ENCODE measurements at regions not wholly inside any gene's neighbourhood (a gene's known extent, or its start where the extent isn't known, plus 50 kb on each side); places are given as distances from the start of the nearest gene placed in this dataset.
"Not testable (repeated sequence)": the region's sequence is repeated elsewhere in the genome, so short reads cannot be mapped to it uniquely, and the experiment has no call there.

DNA sequence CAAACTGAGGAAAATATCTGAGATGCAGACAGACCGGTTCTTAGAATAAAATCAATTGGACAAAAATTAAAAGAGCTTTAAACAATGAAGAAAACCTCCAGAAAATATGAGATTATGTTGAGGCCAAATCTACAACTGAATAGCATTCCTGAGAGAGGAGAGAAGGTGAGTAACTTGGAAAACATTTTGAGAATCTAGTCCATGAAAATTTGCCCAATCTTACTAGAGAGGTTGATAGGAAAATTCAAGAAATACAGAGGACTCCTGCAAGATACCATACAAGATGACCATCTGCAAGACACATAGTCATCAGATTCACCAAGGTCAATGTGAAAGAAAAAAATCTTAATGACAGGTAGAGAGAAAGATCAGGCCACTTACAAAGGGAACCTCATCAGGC, 437.7 kb upstream of the ADGRB3 start:
- H3K9me3 ChIP-seq (ENCODE audit: low read length) = peaks cover 5% of the 10 kb centered on the region
- no peak overlapping the region for H2AFZ ChIP-seq (ENCODE audit: low read depth, low read length)
- no peaks in the 10 kb centered on the region for H3K36me3 ChIP-seq (ENCODE audit: insufficient read depth, low read length)
- no peak overlapping the region for H3K4me3 ChIP-seq (ENCODE audit: low read length)
- H3K27me3 ChIP-seq (ENCODE audit: insufficient read depth, low read length) = no peaks in the 10 kb centered on the region
- no peaks in the 10 kb centered on the region for H3K4me1 ChIP-seq (ENCODE audit: insufficient read depth, low read length)

DNA sequence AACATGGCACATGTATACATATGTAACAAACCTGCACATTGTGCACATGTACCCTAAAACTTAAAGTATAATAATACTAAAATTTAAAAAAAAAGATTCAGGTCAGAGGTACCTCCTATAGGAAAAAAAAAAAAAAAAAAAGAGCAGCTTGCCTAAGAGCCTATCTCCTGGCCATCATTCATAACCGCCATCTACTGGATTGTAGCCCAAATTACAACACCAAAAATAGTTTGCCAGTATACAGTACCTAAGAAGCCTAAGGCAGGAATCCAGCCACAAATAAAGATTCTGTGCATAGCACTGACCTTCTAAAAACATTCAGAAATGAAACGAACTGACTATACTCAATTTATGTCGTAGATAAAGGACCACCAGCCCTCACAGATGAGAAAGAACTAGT, 438.4 kb upstream of the ADGRB3 start:
- H3K27me3 ChIP-seq (ENCODE audit: insufficient read depth, low read length) = no peaks in the 10 kb centered on the region
- peaks cover 5% of the 10 kb centered on the region for H3K9me3 ChIP-seq (ENCODE audit: low read length)
- H3K4me1 ChIP-seq (ENCODE audit: insufficient read depth, low read length) = no peaks in the 10 kb centered on the region
- H3K36me3 ChIP-seq (ENCODE audit: insufficient read depth, low read length) = no peaks in the 10 kb centered on the region
- H3K4me3 ChIP-seq (ENCODE audit: low read length) = no peak overlapping the region
- no peak overlapping the region for H2AFZ ChIP-seq (ENCODE audit: low read depth, low read length)

DNA sequence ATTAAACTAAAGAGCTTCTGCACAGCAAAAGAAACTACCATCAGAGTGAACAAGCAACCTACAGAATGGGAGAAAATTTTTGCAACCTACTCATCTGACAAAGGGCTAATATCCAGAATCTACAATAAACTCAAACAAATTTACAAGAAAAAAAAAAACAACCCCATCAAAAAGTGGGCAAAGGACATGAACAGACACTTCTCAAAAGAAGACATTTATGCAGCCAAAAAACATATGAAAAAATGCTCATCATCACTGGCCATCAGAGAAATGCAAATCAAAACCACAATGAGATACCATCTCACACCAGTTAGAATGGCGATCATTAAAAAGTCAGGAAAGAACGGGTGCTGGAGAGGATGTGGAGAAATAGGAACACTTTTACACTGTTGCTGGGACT, 439.3 kb upstream of the ADGRB3 start:
- H3K36me3 ChIP-seq (ENCODE audit: insufficient read depth, low read length); H3K4me3 ChIP-seq (ENCODE audit: low read length); H3K27me3 ChIP-seq (ENCODE audit: insufficient read depth, low read length); H3K9me3 ChIP-seq (ENCODE audit: low read length); H2AFZ ChIP-seq (ENCODE audit: low read depth, low read length); H3K4me1 ChIP-seq (ENCODE audit: insufficient read depth, low read length): not testable (repeated sequence)

DNA sequence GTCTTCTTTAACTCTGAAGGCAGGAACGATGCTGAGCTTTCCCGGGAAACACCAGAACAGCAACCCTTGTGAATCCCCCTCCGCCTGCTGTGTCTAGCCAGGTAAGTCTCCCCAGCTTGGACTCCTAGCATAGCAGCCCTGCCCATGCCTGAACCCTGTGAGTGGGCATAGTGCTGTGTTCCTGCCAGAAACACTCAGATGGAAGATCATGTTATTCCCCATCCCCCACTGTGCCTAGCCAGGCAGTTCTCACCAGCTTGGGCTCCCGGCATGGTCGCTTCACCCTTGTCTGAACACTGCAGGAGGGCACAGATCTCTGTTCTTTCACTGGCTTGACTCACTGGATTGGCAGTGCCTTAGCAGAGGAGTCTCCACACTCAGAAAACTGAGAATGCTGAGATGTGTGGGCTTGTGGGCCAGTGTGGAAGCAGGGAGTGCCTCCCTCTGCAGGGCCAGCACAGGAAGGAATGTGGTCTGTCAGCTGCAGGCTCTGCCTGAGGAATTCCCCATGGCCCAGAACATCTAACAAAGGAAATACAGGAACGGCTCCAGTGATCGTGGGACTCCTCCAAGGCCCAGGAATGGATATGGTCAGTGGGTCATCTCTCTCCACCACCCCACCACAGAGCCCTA, 440.1 kb upstream of the ADGRB3 start:
- H3K27me3 ChIP-seq (ENCODE audit: insufficient read depth, low read length) = no peaks in the 10 kb centered on the region
- no peaks in the 10 kb centered on the region for H3K36me3 ChIP-seq (ENCODE audit: insufficient read depth, low read length)
- H3K4me1 ChIP-seq (ENCODE audit: insufficient read depth, low read length) = no peaks in the 10 kb centered on the region
- peaks cover 5% of the 10 kb centered on the region for H3K9me3 ChIP-seq (ENCODE audit: low read length)
- no peak overlapping the region for H3K4me3 ChIP-seq (ENCODE audit: low read length)
- no peak overlapping the region for H2AFZ ChIP-seq (ENCODE audit: low read depth, low read length)

DNA sequence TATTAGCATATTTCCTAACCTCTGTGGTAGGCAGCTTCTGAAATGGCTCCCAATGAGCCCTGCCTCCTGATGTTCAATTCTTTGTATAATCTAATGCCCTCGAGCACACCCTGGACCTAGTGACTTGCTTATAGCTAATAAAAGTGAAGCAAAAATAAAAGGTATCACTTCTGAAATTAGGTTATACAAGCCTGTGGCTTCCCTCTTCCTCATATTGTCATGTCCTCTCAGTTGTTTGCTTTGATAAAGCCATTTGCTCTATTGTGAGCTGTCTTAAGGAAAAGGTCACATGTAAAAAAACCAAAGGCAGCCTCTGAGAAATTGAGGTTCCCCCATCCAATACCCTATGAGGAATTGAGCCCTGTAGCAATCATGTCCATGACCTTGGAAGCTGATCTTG, 442.1 kb upstream of the ADGRB3 start:
- H3K9me3 ChIP-seq (ENCODE audit: low read length) = peaks cover 5% of the 10 kb centered on the region
- no peaks in the 10 kb centered on the region for H3K36me3 ChIP-seq (ENCODE audit: insufficient read depth, low read length)
- no peaks in the 10 kb centered on the region for H3K4me1 ChIP-seq (ENCODE audit: insufficient read depth, low read length)
- no peak overlapping the region for H3K4me3 ChIP-seq (ENCODE audit: low read length)
- no peaks in the 10 kb centered on the region for H3K27me3 ChIP-seq (ENCODE audit: insufficient read depth, low read length)
- H2AFZ ChIP-seq (ENCODE audit: low read depth, low read length) = no peak overlapping the region

DNA sequence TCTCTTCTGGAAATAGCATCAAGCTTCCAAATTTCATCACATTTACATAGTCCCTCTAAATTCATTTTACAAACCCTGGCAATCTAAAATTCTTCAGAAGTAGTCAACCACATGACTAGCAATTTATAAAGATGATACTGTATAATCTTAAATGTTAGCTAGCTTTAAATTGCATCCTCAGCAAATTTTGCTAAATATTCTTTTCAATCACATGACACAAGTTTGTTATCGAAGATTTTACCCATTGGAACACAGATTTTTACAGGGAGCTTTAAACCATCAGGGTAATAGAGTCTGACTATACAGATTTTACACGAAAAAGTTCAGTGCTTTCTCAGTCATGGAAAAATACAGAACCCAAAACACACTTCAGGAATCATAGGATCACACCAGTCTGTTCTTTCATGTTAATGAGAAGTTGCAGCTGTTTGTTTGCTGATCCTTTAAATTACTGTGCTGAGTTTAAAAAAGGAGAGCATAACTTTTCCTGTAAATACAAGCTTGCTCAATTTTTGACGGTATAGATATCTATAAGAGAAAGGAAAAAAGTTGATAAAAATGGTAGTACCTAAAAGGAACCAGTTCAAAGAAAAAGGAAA, 445.8 kb upstream of the ADGRB3 start:
- H3K36me3 ChIP-seq (ENCODE audit: insufficient read depth, low read length) = no peaks in the 10 kb centered on the region
- no peak overlapping the region for H2AFZ ChIP-seq (ENCODE audit: low read depth, low read length)
- no peaks in the 10 kb centered on the region for H3K27me3 ChIP-seq (ENCODE audit: insufficient read depth, low read length)

DNA sequence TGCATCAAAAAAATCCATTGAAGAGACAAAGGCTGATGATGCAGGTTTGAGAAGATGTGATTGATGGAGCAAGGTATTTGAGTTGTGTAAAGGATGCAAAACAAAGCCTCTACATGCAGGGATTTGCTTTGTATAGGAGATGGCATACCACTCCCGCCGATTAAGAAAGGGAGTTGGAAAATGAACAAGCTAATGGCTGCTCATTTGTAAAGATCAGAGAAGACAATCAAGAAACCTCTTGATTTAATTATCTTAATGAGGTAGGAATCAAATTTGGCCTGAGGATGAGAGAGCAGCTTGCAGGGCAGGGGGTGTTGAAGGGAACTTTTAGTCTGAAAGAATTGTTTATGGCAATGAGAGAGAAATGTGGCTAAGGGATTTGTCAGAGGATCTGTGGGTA, 448.2 kb upstream of the ADGRB3 start:
- Histone ChIP-seq H3K9me3 (ENCODE audit: low read length) (no peaks in the 10 kb centered on the region), H2AFZ (ENCODE audit: low read depth, low read length) (no peak overlapping the region), H3K27me3 (ENCODE audit: insufficient read depth, low read length) (no peaks in the 10 kb centered on the region), H3K36me3 (ENCODE audit: insufficient read depth, low read length) (no peaks in the 10 kb centered on the region), H3K4me1 (ENCODE audit: insufficient read depth, low read length) (peaks cover 12% of the 10 kb centered on the region), H3K4me3 (ENCODE audit: low read length) (no peak overlapping the region)

More for the DNA sequence above, 445.8 kb upstream of the ADGRB3 start:
- Histone ChIP-seq H3K4me3 (ENCODE audit: low read length) (no peak overlapping the region), H3K4me1 (ENCODE audit: insufficient read depth, low read length) (no peaks in the 10 kb centered on the region), H3K9me3 (ENCODE audit: low read length) (no peaks in the 10 kb centered on the region)

DNA sequence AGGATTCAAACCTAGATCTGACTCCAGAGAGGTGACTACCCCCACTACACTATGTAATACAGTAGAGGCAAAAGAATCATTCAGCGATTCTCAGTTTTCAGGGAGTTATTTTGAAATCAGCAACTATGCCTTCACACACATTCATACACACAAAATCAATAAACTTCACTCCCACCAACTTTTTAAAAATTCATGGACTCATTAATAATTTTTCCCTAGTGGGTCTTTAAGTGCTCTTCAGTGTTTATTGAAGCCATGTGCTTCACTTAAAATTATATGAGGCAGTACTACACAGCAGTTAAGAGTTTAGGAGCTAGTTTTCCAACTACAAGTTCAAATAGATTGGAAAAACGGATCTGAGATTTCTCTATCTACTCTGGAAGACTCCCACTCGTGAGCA, 452.7 kb upstream of the ADGRB3 start:
- Histone ChIP-seq H3K9me3 (ENCODE audit: low read length) (no peaks in the 10 kb centered on the region), H3K4me3 (ENCODE audit: low read length) (no peak overlapping the region), H3K36me3 (ENCODE audit: insufficient read depth, low read length) (no peaks in the 10 kb centered on the region), H3K27me3 (ENCODE audit: insufficient read depth, low read length) (no peaks in the 10 kb centered on the region), H3K4me1 (ENCODE audit: insufficient read depth, low read length) (peaks cover 12% of the 10 kb centered on the region), H2AFZ (ENCODE audit: low read depth, low read length) (no peak overlapping the region)

DNA sequence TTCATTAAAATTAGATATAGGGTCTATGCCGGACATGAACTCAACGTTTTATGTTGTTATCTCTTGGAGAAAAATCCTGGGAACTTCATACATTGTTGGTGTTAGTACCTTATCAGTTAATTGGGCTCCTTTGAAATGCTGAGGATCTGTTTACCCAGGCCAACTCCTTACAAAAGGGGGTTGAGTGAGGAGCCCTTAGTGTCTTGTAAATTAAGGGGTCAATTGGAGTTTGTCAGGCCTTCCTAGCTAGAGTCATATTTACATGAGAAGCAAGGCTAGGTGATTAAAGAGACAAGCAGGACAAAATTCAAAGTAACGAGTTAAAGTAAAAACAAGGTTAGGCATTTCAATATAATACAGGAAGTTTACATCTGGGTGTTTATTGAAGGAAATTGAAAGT, 454.1 kb upstream of the ADGRB3 start:
- not testable (repeated sequence) for H3K9me3 ChIP-seq (ENCODE audit: low read length); H3K27me3 ChIP-seq (ENCODE audit: insufficient read depth, low read length); H3K4me3 ChIP-seq (ENCODE audit: low read length); H2AFZ ChIP-seq (ENCODE audit: low read depth, low read length); H3K36me3 ChIP-seq (ENCODE audit: insufficient read depth, low read length)
- H3K4me1 ChIP-seq (ENCODE audit: insufficient read depth, low read length) = peaks cover 12% of the 10 kb centered on the region

DNA sequence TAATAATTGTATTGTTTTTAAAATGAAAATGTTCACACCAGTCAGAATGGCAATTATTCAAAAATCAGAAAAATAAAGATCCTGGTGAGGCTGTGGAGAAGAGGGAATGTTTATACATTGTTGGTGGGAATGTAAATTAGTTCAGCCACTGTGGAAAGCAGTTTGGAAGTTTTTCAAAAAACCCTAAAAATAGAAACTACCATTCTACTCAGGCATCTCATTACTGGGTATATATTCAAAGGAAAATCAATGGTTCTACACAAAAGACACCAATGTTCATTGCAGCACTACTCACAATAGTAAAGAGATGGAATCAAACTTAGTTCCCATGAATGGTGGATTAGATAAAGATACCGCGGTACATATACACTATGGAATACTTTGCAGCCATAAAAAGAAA, 461.5 kb upstream of the ADGRB3 start:
- Histone ChIP-seq H3K9me3 (ENCODE audit: low read length) (no peaks in the 10 kb centered on the region), H3K4me3 (ENCODE audit: low read length) (no peak overlapping the region), H3K4me1 (ENCODE audit: insufficient read depth, low read length) (peaks cover 8% of the 10 kb centered on the region), H3K36me3 (ENCODE audit: insufficient read depth, low read length) (no peaks in the 10 kb centered on the region), H2AFZ (ENCODE audit: low read depth, low read length) (peak overlapping the region; percentile 41), H3K27me3 (ENCODE audit: insufficient read depth, low read length) (no peaks in the 10 kb centered on the region)

DNA sequence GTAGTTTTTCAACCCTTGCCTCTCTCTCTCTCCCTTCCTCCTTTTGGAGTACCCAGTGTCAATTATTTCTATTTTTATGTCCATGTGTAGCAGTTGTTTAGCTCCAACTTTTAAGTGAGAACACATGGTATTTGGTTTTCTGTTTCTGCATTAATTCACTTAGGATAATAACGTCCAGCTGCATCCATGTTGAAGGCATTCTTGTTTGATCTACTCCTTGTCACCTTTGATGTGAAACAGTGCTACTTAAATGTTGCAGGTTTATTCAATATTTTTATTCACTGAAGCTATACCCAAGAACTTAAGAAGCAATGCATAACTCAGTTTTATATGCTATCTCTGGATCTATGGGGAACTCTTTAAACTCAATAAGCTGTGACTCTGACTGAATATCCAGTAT, 465.2 kb upstream of the ADGRB3 start:
- H2AFZ ChIP-seq (ENCODE audit: low read depth, low read length) = no peak overlapping the region
- H3K9me3 ChIP-seq (ENCODE audit: low read length) = no peaks in the 10 kb centered on the region
- H3K4me1 ChIP-seq (ENCODE audit: insufficient read depth, low read length) = peaks cover 8% of the 10 kb centered on the region
- H3K27me3 ChIP-seq (ENCODE audit: insufficient read depth, low read length) = no peaks in the 10 kb centered on the region
- H3K36me3 ChIP-seq (ENCODE audit: insufficient read depth, low read length) = no peaks in the 10 kb centered on the region
- H3K4me3 ChIP-seq (ENCODE audit: low read length) = no peak overlapping the region

DNA sequence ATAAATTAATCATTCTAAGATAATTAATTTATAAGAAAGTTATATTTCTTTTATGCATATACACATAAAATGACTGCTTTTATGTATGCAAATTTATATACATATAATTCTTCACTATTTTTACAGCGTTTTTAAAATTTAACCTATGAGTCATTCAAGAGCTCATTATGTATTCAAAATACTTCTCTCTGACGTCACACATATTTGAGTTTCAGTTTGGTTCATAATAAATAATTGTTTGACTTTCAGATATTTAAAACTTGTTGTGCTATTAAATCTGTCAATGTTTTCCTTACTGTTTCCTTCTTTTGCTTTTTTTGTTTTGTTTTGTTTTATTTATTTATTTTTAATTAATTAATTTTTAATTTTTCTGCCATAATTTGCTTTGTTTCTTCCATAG, 467.5 kb upstream of the ADGRB3 start:
- no peak overlapping the region for H2AFZ ChIP-seq (ENCODE audit: low read depth, low read length)
- no peaks in the 10 kb centered on the region for H3K27me3 ChIP-seq (ENCODE audit: insufficient read depth, low read length)
- no peak overlapping the region for H3K4me3 ChIP-seq (ENCODE audit: low read length)
- no peaks in the 10 kb centered on the region for H3K36me3 ChIP-seq (ENCODE audit: insufficient read depth, low read length)
- no peaks in the 10 kb centered on the region for H3K9me3 ChIP-seq (ENCODE audit: low read length)
- no peaks in the 10 kb centered on the region for H3K4me1 ChIP-seq (ENCODE audit: insufficient read depth, low read length)

DNA sequence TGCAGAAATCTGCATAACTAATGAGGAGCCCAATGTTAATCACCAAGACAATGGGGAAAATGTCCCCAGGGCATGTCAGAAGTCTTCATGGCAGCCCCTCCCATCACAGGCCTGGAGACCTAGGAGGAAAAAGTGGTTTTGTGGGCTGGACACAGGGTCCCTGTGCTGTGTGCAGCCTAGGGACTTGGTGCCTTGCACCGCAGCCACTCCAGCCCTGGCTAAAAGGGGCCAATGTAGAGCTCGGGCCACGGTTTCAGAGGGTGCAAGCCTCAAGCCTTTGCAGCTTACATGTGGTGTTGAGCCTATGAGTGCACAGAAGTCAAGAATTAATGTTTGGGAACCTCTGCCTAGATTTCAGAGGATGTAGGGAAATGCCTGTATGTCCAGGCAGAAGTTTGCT, 474.3 kb upstream of the ADGRB3 start:
- H3K9me3 ChIP-seq (ENCODE audit: low read length); H3K27me3 ChIP-seq (ENCODE audit: insufficient read depth, low read length); H3K4me3 ChIP-seq (ENCODE audit: low read length); H3K36me3 ChIP-seq (ENCODE audit: insufficient read depth, low read length); H2AFZ ChIP-seq (ENCODE audit: low read depth, low read length); H3K4me1 ChIP-seq (ENCODE audit: insufficient read depth, low read length): not testable (repeated sequence)

DNA sequence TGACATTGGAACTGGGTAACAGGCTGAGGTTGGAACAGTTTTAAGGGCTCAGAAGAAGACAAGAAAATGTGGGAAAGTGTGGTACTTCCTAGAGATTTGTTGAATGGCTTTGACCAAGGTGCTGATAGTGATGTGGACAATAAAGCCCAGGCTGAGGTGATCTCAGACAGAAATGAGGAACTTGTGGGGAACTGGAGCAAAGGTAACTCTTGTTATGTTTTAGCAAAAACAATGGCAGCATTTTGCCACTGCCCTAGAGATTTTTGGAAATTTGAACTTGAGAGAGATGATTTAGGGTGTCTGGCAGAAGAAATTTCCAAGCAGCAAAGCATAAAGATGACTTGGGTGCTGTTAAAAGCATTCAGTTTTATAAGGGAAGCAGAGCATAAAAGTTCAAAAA, 474.7 kb upstream of the ADGRB3 start:
- Histone ChIP-seq H3K9me3 (ENCODE audit: low read length) (no peaks in the 10 kb centered on the region), H2AFZ (ENCODE audit: low read depth, low read length) (no peak overlapping the region), H3K27me3 (ENCODE audit: insufficient read depth, low read length) (no peaks in the 10 kb centered on the region), H3K4me3 (ENCODE audit: low read length) (no peak overlapping the region), H3K36me3 (ENCODE audit: insufficient read depth, low read length) (no peaks in the 10 kb centered on the region), H3K4me1 (ENCODE audit: insufficient read depth, low read length) (no peaks in the 10 kb centered on the region)
